GM19372 (cell line): ENCODE measurements at regions not wholly inside any gene's neighbourhood (a gene's known extent, or its start where the extent isn't known, plus 50 kb on each side); places are given as distances from the start of the nearest gene placed in this dataset.

Source experiments
- ATAC-seq: cut with Tn5 transposase; IDR thresholded peaks from one replicate; pipeline ENCODE4 v1.9.1; 2021; ENCODE audit warnings: mild to moderate bottlenecking, low read depth, moderate library complexity; ENCODE audit not compliant: unreplicated experiment

GRCh38 chr7:9937944-9938631 is 1035.6 kb upstream of the PHF14 start:
- ATAC-seq = no peak

- no peak for ATAC-seq
Observed at GRCh38 chr7:9939176-9939575, 1034.5 kb upstream of the PHF14 start.

- no peak for ATAC-seq
Observed at GRCh38 chr7:9945131-9945530, 1028.5 kb upstream of the PHF14 start.

- ATAC-seq = no peak
Observed at GRCh38 chr7:9945857-9946256, 1027.8 kb upstream of the PHF14 start.

GRCh38 chr7:9955138-9955537 is 1018.5 kb upstream of the PHF14 start:
- ATAC-seq = no peak

GRCh38 chr7:9958486-9958885 is 1015.2 kb upstream of the PHF14 start:
- ATAC-seq = no peak

GRCh38 chr7:9960460-9960859 is 1013.2 kb upstream of the PHF14 start:
- ATAC-seq = no peak

GRCh38 chr7:9961161-9961922 is 1012.3 kb upstream of the PHF14 start:
- ATAC-seq = no peak

GRCh38 chr7:9962742-9963141 is 1010.9 kb upstream of the PHF14 start:
- no peak for ATAC-seq

- no peak for ATAC-seq
Observed at GRCh38 chr7:9978106-9979064, 995.3 kb upstream of the PHF14 start.

GRCh38 chr7:9981742-9982349 is 991.8 kb upstream of the PHF14 start:
- ATAC-seq = no peak

GRCh38 chr7:9983048-9983447 is 990.6 kb upstream of the PHF14 start:
- no peak for ATAC-seq

- no peak for ATAC-seq
Observed at GRCh38 chr7:10015687-10016086, 958.0 kb upstream of the PHF14 start.

GRCh38 chr7:10022480-10022879 is 951.2 kb upstream of the PHF14 start:
- ATAC-seq = no peak

- no peak for ATAC-seq
Observed at GRCh38 chr7:10022957-10023356, 950.7 kb upstream of the PHF14 start.

GRCh38 chr7:10034843-10035556 is 938.7 kb upstream of the PHF14 start:
- ATAC-seq = no peak

GRCh38 chr7:10036693-10037092 is 937.0 kb upstream of the PHF14 start:
- ATAC-seq = no peak

GRCh38 chr7:10038351-10038750 is 935.3 kb upstream of the PHF14 start:
- no peak for ATAC-seq

GRCh38 chr7:10040674-10041073 is 933.0 kb upstream of the PHF14 start:
- no peak for ATAC-seq

- no peak for ATAC-seq
Observed at GRCh38 chr7:10070899-10071298, 902.8 kb upstream of the PHF14 start.
